SK-N-SH (cell line): ENCODE measurements at regions not wholly inside any gene's neighbourhood (a gene's known extent, or its start where the extent isn't known, plus 50 kb on each side); places are given as distances from the start of the nearest gene placed in this dataset.

ENCODE experiments used
- FOXM1 ChIP-seq: IDR thresholded peaks from 2 replicates; pipeline ENCODE4 v1.4.0; 2012; ENCODE audit warnings: low read depth, mild to moderate bottlenecking
- POLR2AphosphoS5 ChIP-seq: IDR thresholded peaks from 2 replicates; pipeline ENCODE4 v1.6.1; 2012; ENCODE audit warnings: low read depth, low read length
- RAD21 ChIP-seq: IDR thresholded peaks from 2 replicates; pipeline ENCODE4 v1.6.1; 2012; ENCODE audit warnings: mild to moderate bottlenecking, low read length
- TF ChIP-seq, protein P1 (sequence below): fragments of 200-600 bp; sonication (generic); IDR thresholded peaks from 2 replicates; pipeline ENCODE4 v1.6.1; 2017; ENCODE audit warnings: antibody characterized with exemption, mild to moderate bottlenecking, moderate library complexity

DNA sequence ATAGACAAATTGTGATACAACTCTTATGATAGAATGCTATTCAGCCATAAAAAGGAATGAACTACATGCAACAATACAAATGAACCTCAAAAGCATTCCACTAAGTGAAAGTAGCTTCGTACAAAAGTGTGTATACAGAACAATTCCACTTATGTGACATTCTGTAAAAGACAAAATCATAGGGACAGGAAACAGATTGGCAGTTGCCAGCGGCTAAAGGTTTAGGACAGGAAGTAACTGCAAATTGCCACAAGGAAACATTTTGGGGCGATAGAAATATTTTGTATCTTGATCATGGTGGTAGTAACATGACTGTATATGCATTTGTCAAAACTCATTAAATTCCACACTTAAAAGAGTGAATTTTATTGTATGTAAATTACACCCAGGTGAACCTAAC, 113.4 kb downstream of the CAPZA3 start:
- TF ChIP-seq RAD21 (no peak), POLR2AphosphoS5 (no peak), FOXM1 (no peak)
- TF ChIP-seq, protein P1, sequence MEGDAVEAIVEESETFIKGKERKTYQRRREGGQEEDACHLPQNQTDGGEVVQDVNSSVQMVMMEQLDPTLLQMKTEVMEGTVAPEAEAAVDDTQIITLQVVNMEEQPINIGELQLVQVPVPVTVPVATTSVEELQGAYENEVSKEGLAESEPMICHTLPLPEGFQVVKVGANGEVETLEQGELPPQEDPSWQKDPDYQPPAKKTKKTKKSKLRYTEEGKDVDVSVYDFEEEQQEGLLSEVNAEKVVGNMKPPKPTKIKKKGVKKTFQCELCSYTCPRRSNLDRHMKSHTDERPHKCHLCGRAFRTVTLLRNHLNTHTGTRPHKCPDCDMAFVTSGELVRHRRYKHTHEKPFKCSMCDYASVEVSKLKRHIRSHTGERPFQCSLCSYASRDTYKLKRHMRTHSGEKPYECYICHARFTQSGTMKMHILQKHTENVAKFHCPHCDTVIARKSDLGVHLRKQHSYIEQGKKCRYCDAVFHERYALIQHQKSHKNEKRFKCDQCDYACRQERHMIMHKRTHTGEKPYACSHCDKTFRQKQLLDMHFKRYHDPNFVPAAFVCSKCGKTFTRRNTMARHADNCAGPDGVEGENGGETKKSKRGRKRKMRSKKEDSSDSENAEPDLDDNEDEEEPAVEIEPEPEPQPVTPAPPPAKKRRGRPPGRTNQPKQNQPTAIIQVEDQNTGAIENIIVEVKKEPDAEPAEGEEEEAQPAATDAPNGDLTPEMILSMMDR = no peak
